Activated CD4-positive, alpha-beta T cell treated with anti-CD3 and anti-CD28 coated beads, Interleukin-2, amount 10 ng/mL, durations not matched to agents 24 days and 14 days (primary cell): ENCODE measurements at regions not wholly inside any gene's neighbourhood (a gene's known extent, or its start where the extent isn't known, plus 50 kb on each side); places are given as distances from the start of the nearest gene placed in this dataset.
A peak's percentile ranks its signal among the peaks of the same experiment; 100 is the strongest.
"Not testable (repeated sequence)": the region's sequence is repeated elsewhere in the genome, so short reads cannot be mapped to it uniquely, and the experiment has no call there.

Source experiments
- DNase-seq: peaks from one replicate; pipeline ENCODE4 v3.0.0; 2022
- H3K27ac Mint-ChIP-seq: one replicate; pipeline ENCODE4 v1.8.0; 2022; ENCODE audit warnings: mild to moderate bottlenecking, mixed read lengths
- H3K27me3 Mint-ChIP-seq: one replicate; pipeline ENCODE4 v1.8.0; 2022; ENCODE audit warnings: mixed read lengths
- H3K36me3 Mint-ChIP-seq: one replicate; pipeline ENCODE4 v1.8.0; 2022; ENCODE audit warnings: low read depth, mild to moderate bottlenecking, mixed read lengths
- H3K4me1 Mint-ChIP-seq: one replicate; pipeline ENCODE4 v1.8.0; 2021; ENCODE audit warnings: mixed read lengths
- H3K4me3 Mint-ChIP-seq: one replicate; pipeline ENCODE4 v1.8.0; 2022; ENCODE audit warnings: mild to moderate bottlenecking, moderate library complexity, mixed read lengths
- H3K9me3 Mint-ChIP-seq: one replicate; pipeline ENCODE4 v1.8.0; 2021; ENCODE audit warnings: mixed read lengths
- intact Hi-C: fragments of 100-400 bp; cut with micrococcal nuclease; formaldehyde crosslinking; loops from one replicate; pipeline ENCODE4 v1.15.1; 2023

- intact Hi-C loops: no loop called here
- Mint-ChIP-seq H3K27ac (no peak overlapping the region), H3K4me3 (no peak overlapping the region), H3K4me1 (no peaks in the 10 kb centered on the region), H3K36me3 (no peaks in the 10 kb centered on the region), H3K9me3 (peaks cover 7% of the 10 kb centered on the region), H3K27me3 (no peaks in the 10 kb centered on the region)
- DNase-seq: no peak
Measured at GRCh38 chr11:41784513-41785335, 325.3 kb upstream of the LRRC4C start.

DNA sequence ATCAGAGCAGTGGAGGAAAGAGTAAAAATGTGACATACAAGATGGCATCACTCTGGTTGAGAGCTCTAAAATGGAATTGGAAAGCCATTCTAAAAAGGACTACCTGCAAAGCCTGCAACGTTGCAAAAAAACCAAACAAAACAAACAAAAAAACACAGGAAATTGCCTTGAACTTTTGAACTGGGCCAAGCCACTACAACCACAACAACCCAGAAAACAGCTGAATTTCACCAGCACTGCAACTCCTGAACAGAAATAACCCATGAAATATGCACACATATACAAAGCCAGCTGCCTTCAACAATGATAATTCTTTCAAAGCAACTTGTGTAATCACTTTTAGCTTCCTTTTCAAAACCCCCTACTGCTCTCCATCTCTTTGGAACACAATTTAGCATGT lies 326.6 kb upstream of the LRRC4C start:
- H3K27ac Mint-ChIP-seq: no peak overlapping the region
- H3K36me3 Mint-ChIP-seq: no peaks in the 10 kb centered on the region
- no peak for DNase-seq
- H3K27me3 Mint-ChIP-seq: no peaks in the 10 kb centered on the region
- H3K9me3 Mint-ChIP-seq: peaks cover 3% of the 10 kb centered on the region
- intact Hi-C loops: no loop called here
- H3K4me3 Mint-ChIP-seq: no peak overlapping the region
- no peaks in the 10 kb centered on the region for H3K4me1 Mint-ChIP-seq

DNA sequence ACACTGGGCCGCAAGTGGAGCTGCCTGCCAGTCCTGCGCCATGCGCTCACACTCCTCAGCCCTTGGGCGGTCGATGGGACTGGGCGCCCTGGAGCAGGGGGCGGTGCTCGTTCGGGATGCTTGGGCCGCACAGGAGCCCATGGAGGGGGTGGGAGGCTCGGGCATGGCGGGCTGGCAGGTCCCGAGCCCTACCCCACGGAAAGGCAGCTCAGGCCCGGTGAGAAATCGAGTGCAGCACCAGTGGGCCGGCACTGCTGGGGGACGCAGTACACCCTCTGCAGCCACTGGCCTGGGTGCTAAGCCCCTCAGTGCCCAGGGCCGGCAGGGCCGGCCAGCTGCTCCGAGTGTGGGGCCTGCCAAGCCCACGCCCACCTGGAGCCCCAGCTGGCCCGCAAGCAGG lies 328.7 kb upstream of the LRRC4C start:
- no peak for DNase-seq
- H3K9me3 Mint-ChIP-seq: no peaks in the 10 kb centered on the region
- no peak overlapping the region for H3K27ac Mint-ChIP-seq
- intact Hi-C loops: no loop called here
- no peak overlapping the region for H3K4me3 Mint-ChIP-seq
- H3K27me3 Mint-ChIP-seq: no peaks in the 10 kb centered on the region
- no peaks in the 10 kb centered on the region for H3K36me3 Mint-ChIP-seq
- H3K4me1 Mint-ChIP-seq: no peaks in the 10 kb centered on the region

GRCh38 chr11:41789376-41789775 lies 329.9 kb upstream of the LRRC4C start:
- H3K9me3 Mint-ChIP-seq: no peaks in the 10 kb centered on the region
- no peaks in the 10 kb centered on the region for H3K4me1 Mint-ChIP-seq
- no peaks in the 10 kb centered on the region for H3K27me3 Mint-ChIP-seq
- intact Hi-C loops: no loop called here
- H3K36me3 Mint-ChIP-seq: no peaks in the 10 kb centered on the region
- no peak for DNase-seq
- no peak overlapping the region for H3K27ac Mint-ChIP-seq
- no peak overlapping the region for H3K4me3 Mint-ChIP-seq

GRCh38 chr11:41795004-41795403 lies 335.6 kb upstream of the LRRC4C start:
- no peak overlapping the region for H3K27ac Mint-ChIP-seq
- no peaks in the 10 kb centered on the region for H3K9me3 Mint-ChIP-seq
- H3K36me3 Mint-ChIP-seq: no peaks in the 10 kb centered on the region
- no peak overlapping the region for H3K4me3 Mint-ChIP-seq
- H3K27me3 Mint-ChIP-seq: no peaks in the 10 kb centered on the region
- intact Hi-C loops: no loop called here
- DNase-seq: no peak
- no peaks in the 10 kb centered on the region for H3K4me1 Mint-ChIP-seq

- H3K9me3 Mint-ChIP-seq: peaks cover 9% of the 10 kb centered on the region
- no peak for DNase-seq
- H3K4me1 Mint-ChIP-seq: no peaks in the 10 kb centered on the region
- no peaks in the 10 kb centered on the region for H3K36me3 Mint-ChIP-seq
- H3K27me3 Mint-ChIP-seq: no peaks in the 10 kb centered on the region
- intact Hi-C loops: no loop called here
- no peak overlapping the region for H3K27ac Mint-ChIP-seq
- no peak overlapping the region for H3K4me3 Mint-ChIP-seq
Measured at GRCh38 chr11:41799754-41800153, 340.3 kb upstream of the LRRC4C start.

- no peaks in the 10 kb centered on the region for H3K4me1 Mint-ChIP-seq
- no peak overlapping the region for H3K4me3 Mint-ChIP-seq
- intact Hi-C loops: no loop called here
- no peak overlapping the region for H3K27ac Mint-ChIP-seq
- no peaks in the 10 kb centered on the region for H3K27me3 Mint-ChIP-seq
- no peaks in the 10 kb centered on the region for H3K36me3 Mint-ChIP-seq
- peaks cover 9% of the 10 kb centered on the region for H3K9me3 Mint-ChIP-seq
- DNase-seq: no peak
Measured at GRCh38 chr11:41803895-41804294, 344.4 kb upstream of the LRRC4C start.

GRCh38 chr11:41816396-41816795 lies 356.9 kb upstream of the LRRC4C start:
- no peaks in the 10 kb centered on the region for H3K4me1 Mint-ChIP-seq
- H3K27ac Mint-ChIP-seq: no peak overlapping the region
- intact Hi-C loops: no loop called here
- H3K4me3 Mint-ChIP-seq: no peak overlapping the region
- DNase-seq: no peak
- peaks cover 13% of the 10 kb centered on the region for H3K9me3 Mint-ChIP-seq
- no peaks in the 10 kb centered on the region for H3K27me3 Mint-ChIP-seq
- H3K36me3 Mint-ChIP-seq: no peaks in the 10 kb centered on the region

DNA sequence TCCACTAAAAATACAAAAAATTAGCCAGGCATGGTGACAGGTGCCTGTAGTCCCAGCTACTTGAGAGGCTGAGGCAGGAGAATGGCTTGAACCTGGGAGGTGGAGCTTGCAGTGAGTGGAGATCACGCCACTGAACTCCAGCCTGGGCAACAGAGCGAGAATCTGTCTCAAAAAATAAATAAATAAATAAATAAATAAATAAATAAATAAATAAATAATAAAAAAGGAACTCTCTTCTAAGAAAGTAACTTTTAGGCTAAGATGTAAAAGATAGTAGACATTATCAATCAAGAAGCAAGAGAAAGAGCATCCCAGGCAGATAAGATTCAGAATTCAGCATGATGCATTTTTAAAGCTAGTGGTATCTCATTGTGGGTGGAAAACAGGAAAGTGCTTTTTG lies 364.8 kb upstream of the LRRC4C start:
- intact Hi-C loops, H3K4me1 Mint-ChIP-seq, H3K36me3 Mint-ChIP-seq, DNase-seq, H3K27me3 Mint-ChIP-seq, H3K27ac Mint-ChIP-seq, H3K4me3 Mint-ChIP-seq: not testable (repeated sequence)
- peaks cover 12% of the 10 kb centered on the region for H3K9me3 Mint-ChIP-seq

DNA sequence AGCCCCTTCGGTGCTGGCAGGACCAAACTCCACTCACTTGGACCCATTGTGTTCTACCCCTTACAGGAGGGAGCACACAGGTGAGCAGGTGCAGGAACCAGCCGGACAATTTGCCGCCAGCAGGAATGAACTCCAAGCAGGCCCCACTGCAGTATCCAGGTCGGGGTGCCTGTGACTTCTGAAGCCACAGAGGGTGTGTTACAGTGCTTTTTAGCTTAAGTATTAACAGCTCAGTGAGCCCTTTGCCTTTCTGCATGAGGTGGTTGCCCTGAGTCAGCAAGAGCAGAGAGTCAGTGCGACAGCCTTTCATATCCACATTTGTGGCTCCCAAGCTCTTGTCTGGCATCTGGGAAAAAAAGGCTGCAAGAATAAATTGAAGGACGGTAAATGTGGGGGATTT lies 366.6 kb upstream of the LRRC4C start:
- intact Hi-C loops: no loop called here
- H3K27me3 Mint-ChIP-seq: no peaks in the 10 kb centered on the region
- DNase-seq: no peak
- no peaks in the 10 kb centered on the region for H3K4me1 Mint-ChIP-seq
- peaks cover 10% of the 10 kb centered on the region for H3K9me3 Mint-ChIP-seq
- H3K36me3 Mint-ChIP-seq: no peaks in the 10 kb centered on the region
- no peak overlapping the region for H3K27ac Mint-ChIP-seq
- H3K4me3 Mint-ChIP-seq: no peak overlapping the region

DNA sequence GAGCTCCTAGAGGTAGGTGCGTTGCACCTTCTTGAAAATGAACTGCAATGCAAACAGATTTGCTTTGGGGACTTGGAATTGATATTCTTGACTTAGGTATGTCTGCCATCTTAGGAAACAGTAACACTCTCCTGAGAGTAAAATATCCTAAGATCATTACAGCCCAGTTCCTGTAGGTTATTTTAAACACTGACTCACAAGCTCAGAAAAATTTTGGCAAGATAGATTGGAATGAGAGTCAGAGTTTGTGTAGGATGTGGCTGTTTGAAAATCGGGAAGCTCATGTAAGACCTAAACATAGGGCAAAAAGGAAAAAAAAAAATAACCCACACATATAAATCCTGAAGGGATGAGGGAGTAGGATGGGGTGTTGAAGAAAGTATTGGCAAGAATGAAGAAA lies 377.0 kb upstream of the LRRC4C start:
- H3K4me1 Mint-ChIP-seq: no peaks in the 10 kb centered on the region
- no peak for DNase-seq
- H3K4me3 Mint-ChIP-seq: no peak overlapping the region

GRCh38 chr11:41842673-41843072 lies 383.2 kb upstream of the LRRC4C start:
- no peaks in the 10 kb centered on the region for H3K27me3 Mint-ChIP-seq
- H3K4me3 Mint-ChIP-seq: no peak overlapping the region
- H3K9me3 Mint-ChIP-seq: no peaks in the 10 kb centered on the region
- intact Hi-C loops: no loop called here
- H3K27ac Mint-ChIP-seq: no peak overlapping the region
- no peaks in the 10 kb centered on the region for H3K36me3 Mint-ChIP-seq
- no peaks in the 10 kb centered on the region for H3K4me1 Mint-ChIP-seq
- DNase-seq: peak; percentile 11

More for the DNA sequence above, 377.0 kb upstream of the LRRC4C start:
- no peaks in the 10 kb centered on the region for H3K27me3 Mint-ChIP-seq
- H3K36me3 Mint-ChIP-seq: no peaks in the 10 kb centered on the region
- intact Hi-C loops: no loop called here
- peaks cover 10% of the 10 kb centered on the region for H3K9me3 Mint-ChIP-seq
- H3K27ac Mint-ChIP-seq: no peak overlapping the region

GRCh38 chr11:41845066-41845465 lies 385.6 kb upstream of the LRRC4C start:
- intact Hi-C loops: no loop called here

GRCh38 chr11:41848349-41848748 lies 388.9 kb upstream of the LRRC4C start:
- no peaks in the 10 kb centered on the region for H3K27me3 Mint-ChIP-seq
- no peak overlapping the region for H3K27ac Mint-ChIP-seq
- H3K9me3 Mint-ChIP-seq: no peaks in the 10 kb centered on the region
- no peak for DNase-seq
- intact Hi-C loops: no loop called here
- no peak overlapping the region for H3K4me3 Mint-ChIP-seq
- H3K4me1 Mint-ChIP-seq: no peaks in the 10 kb centered on the region
- H3K36me3 Mint-ChIP-seq: no peaks in the 10 kb centered on the region

More at GRCh38 chr11:41845066-41845465, 385.6 kb upstream of the LRRC4C start:
- Mint-ChIP-seq H3K27ac (no peak overlapping the region), H3K27me3 (no peaks in the 10 kb centered on the region), H3K9me3 (no peaks in the 10 kb centered on the region), H3K4me3 (no peak overlapping the region), H3K4me1 (no peaks in the 10 kb centered on the region), H3K36me3 (no peaks in the 10 kb centered on the region)
- peak; percentile 4 for DNase-seq

GRCh38 chr11:41849250-41849649 lies 389.8 kb upstream of the LRRC4C start:
- no peak overlapping the region for H3K4me3 Mint-ChIP-seq
- intact Hi-C loops: no loop called here
- H3K27ac Mint-ChIP-seq: no peak overlapping the region
- H3K9me3 Mint-ChIP-seq: no peaks in the 10 kb centered on the region
- no peaks in the 10 kb centered on the region for H3K36me3 Mint-ChIP-seq
- H3K4me1 Mint-ChIP-seq: no peaks in the 10 kb centered on the region
- peak; percentile 4 for DNase-seq
- H3K27me3 Mint-ChIP-seq: no peaks in the 10 kb centered on the region
